Right atrium auricular region (tissue), 2 donors: ENCODE measurements at regions not wholly inside any gene's neighbourhood (a gene's known extent, or its start where the extent isn't known, plus 50 kb on each side); places are given as distances from the start of the nearest gene placed in this dataset.
A peak's percentile ranks its signal among the peaks of the same experiment; 100 is the strongest.

Source experiments
- DNase-seq: peaks from one replicate; pipeline ENCODE4 v3.0.0-alpha.2; 2019; ENCODE audit warnings: low spot score
- H3K27ac ChIP-seq, 2 donors: fragments of 200-600 bp; sonication (generic); 1 replicate in 1 of 2; 2 replicates in 1 of 2; pipeline ENCODE4 v1.5.1; 2016 to 2019
- H3K27me3 ChIP-seq, 2 donors: fragments of 200-600 bp; sonication (generic); one replicate each; pipeline versions ENCODE4 v1.5.1 to v1.6.0; 2017 to 2019
- H3K36me3 ChIP-seq: fragments of 200-600 bp; sonication (generic); one replicate; pipeline ENCODE4 v1.5.1; 2016
- H3K4me1 ChIP-seq, 2 donors: fragments of 200-600 bp; sonication (generic); one replicate each; pipeline versions ENCODE4 v1.5.1 to v1.6.0; 2017 to 2019
- H3K4me3 ChIP-seq, 2 donors: fragments of 200-600 bp; sonication (generic); 1 replicate in 1 of 2; 2 replicates in 1 of 2; pipeline ENCODE4 v1.5.1; 2017 to 2019; ENCODE audit warnings: mild to moderate bottlenecking in 1 of 2, moderate library complexity in 1 of 2
- H3K9me3 ChIP-seq, 2 donors: fragments of 200-600 bp; sonication (generic); one replicate each; pipeline ENCODE4 v1.5.1; 2019
- TF ChIP-seq, protein P1 (sequence below), 2 donors: fragments of 200-600 bp; sonication (generic); IDR thresholded peaks; one replicate each; pipeline ENCODE4 v1.5.1; 2019; ENCODE audit warnings: antibody characterized with exemption in 2 of 2

DNA sequence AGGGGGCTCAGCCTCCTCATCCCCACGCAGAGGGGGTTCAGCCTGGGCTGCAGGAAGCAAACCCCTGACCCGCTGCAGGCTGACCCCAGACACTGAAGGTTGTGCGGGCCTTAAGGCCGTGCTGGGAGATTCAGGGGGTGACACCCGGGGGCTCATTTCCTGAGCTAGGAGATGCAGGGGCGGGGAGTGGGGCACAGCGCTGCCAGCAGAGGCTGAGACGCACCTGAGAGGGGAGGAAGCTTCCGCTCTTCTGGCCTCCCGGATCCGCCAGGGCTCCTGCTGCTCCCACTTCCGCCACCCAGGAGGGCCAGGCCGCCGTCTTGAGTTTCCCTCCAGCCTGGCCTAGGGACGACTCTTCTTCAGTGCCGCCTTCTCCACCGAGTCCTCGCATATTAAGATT lies 173.2 kb upstream of the FOXF1 start:
- no peak for DNase-seq
- Histone ChIP-seq H3K4me3 (no peak overlapping the region), H3K9me3 (no peaks in the 10 kb centered on the region), H3K27me3 (no peaks in the 10 kb centered on the region), H3K4me1 (peaks cover 0 to 5% of the 10 kb centered on the region in 2 donors), H3K27ac (no peak overlapping the region), H3K36me3 (no peaks in the 10 kb centered on the region)
- TF ChIP-seq, protein P1, sequence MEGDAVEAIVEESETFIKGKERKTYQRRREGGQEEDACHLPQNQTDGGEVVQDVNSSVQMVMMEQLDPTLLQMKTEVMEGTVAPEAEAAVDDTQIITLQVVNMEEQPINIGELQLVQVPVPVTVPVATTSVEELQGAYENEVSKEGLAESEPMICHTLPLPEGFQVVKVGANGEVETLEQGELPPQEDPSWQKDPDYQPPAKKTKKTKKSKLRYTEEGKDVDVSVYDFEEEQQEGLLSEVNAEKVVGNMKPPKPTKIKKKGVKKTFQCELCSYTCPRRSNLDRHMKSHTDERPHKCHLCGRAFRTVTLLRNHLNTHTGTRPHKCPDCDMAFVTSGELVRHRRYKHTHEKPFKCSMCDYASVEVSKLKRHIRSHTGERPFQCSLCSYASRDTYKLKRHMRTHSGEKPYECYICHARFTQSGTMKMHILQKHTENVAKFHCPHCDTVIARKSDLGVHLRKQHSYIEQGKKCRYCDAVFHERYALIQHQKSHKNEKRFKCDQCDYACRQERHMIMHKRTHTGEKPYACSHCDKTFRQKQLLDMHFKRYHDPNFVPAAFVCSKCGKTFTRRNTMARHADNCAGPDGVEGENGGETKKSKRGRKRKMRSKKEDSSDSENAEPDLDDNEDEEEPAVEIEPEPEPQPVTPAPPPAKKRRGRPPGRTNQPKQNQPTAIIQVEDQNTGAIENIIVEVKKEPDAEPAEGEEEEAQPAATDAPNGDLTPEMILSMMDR (IDR thresholded peaks at IDR 0.05): no peak

DNA sequence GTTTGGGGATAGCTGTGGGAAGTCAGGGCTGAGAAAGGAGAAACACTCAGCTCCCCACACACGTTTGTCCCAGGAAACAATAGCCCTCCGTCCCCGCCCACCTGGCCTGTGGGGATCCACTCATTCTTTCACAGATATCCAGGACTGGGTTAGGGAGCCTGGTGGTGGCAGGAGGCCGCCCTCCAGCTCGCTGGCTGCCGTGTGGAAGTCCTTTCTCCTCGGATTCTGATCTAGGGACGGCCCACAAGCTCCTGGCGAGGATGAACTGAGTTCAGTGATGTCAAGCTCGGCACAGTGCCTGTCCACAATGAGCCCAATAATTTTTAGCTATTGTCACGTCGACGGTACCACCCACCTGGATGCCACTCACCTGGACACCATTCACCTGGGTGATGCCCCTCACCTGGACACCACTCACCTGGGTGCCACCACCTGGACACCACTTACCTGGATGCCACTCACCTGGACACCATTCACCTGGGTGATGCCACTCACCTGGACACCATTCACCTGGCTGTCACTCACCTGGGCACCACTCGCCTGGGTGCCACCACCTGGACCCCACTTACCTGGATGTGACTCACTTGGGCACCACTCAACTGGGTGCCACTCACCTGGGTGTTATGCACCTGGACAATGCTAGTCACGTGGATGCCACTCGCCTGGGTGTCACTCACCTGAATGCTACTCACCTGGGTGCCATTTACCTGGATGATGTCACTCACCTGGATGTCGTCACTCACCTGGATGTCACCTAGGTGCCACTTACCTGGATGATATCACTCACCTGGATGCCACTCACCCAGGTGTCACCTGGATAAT lies 172.5 kb upstream of the FOXF1 start:
- H3K4me3 ChIP-seq: no peak overlapping the region
- H3K9me3 ChIP-seq: no peaks in the 10 kb centered on the region
- H3K27me3 ChIP-seq: no peaks in the 10 kb centered on the region
- peaks cover 0 to 5% of the 10 kb centered on the region in 2 donors for H3K4me1 ChIP-seq
- no peaks in the 10 kb centered on the region for H3K36me3 ChIP-seq
- H3K27ac ChIP-seq: no peak overlapping the region
- DNase-seq: no peak
- TF ChIP-seq, protein P1 (IDR thresholded peaks at IDR 0.05): no peak

DNA sequence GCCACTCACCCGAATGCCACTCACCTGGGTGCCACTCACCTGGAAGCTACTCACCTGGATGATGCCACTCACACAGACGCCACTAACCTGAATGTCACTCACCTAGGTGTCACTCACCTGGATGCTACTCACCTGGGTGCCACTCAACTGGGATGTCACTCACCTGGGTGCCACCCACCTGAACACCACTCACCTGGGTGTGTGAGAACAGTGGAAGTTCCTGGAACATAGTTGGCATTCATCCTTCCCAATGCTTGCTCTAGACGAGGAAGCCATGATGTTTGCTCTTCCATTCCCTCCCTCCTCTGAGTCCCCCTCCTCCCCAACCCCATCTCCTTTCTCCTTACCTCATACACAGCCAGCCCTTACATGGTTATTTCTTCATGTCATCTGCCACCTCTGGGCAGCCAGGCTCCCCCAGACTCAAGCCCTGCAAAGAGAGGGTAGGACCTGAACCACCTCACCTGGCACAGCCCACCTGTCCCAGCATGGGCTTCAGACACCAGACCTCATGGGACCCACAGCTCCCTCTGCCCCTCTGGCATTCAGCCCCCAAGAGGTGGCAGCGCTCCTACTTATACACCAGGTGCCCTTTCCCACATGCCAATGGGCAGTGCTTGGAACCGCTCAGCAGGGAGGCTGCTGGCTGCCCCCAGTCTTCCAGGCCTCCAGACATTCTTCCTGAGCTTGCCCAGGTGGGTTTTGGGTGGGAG lies 171.8 kb upstream of the FOXF1 start:
- Histone ChIP-seq H3K36me3 (no peaks in the 10 kb centered on the region), H3K27ac (no peak overlapping the region), H3K9me3 (no peaks in the 10 kb centered on the region), H3K4me1 (peaks cover 0 to 11% of the 10 kb centered on the region in 2 donors), H3K27me3 (no peaks in the 10 kb centered on the region), H3K4me3 (no peak overlapping the region)
- TF ChIP-seq, protein P1 (IDR thresholded peaks at IDR 0.05): no peak
- DNase-seq: no peak

DNA sequence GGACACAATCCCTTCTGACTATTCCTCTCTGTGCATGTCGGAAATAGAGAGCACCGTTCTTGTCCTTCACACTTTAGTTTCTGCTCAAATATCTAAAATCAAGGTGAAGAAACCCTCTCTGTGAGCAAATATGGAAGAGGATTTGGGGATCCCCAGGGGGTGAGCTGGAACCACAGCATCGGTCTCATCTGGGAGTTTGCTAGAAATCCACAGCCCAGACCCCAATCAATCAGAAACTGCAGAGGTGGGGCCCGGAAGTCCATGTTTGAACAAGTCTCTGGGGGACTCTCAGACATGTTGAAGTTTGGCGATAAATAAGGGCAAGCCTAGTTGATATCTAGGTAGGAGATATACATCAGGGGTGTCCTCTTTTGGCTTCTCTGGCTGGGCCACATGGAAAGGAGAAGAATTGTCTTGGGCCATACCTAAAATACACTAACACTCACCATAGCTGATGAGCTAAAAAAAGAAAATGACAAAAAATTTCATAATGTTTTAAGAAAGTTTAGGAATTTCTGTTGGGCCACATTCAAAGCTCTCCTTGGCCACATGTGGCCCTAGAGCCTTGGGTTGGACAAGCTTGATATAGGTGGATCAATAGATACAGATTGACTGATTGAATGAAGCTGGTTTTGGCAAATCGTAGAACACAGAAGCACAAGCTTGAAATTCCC lies 168.0 kb upstream of the FOXF1 start:
- Histone ChIP-seq H3K27ac (peak overlapping the region; percentile 41 to 54), H3K27me3 (no peaks in the 10 kb centered on the region), H3K9me3 (no peaks in the 10 kb centered on the region), H3K36me3 (no peaks in the 10 kb centered on the region), H3K4me3 (no peak overlapping the region), H3K4me1 (peaks cover 0 to 20% of the 10 kb centered on the region in 2 donors)
- no peak for DNase-seq
- TF ChIP-seq, protein P1 (IDR thresholded peaks at IDR 0.05): no peak

DNA sequence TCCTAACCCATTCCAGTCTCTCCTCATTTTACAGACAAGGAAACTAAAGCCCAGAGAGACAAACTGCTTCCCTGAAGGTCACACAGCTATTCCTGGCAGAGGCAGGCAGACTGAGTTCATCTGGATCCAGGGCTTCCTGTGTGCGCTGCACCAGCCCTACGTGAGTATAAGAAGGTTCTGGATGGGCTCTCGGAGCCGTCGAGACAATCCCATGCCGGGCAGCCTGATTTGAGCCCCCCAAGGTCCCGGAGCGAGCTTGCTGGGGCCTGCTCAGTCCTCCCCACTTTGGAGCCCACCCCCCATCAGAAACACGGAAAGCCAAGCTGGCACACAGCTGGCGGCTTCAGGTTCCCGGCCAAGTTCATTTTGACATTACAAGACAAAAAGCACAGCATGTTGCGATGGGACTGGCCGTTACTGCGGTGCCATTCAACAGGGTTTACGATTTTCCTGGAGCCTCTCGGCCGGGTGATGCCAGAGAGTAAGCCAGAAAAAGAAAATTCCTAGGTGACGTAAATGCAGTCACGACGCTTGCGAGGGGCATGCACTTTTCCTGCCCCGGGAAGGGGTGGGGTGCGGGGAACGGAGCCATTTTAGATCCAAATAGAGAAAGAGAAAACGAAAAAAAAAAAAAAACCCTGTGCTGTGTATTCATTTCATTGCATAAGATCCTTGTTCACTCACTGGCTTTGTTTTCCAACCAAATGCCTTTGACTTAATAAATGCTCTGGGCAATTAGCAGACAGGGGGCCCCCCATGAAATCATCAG lies 167.1 kb upstream of the FOXF1 start:
- Histone ChIP-seq H3K27me3 (no peaks in the 10 kb centered on the region), H3K4me1 (peaks cover 0 to 20% of the 10 kb centered on the region in 2 donors), H3K36me3 (no peaks in the 10 kb centered on the region), H3K4me3 (peak overlapping the region in 1 of 2 donors; percentile 21), H3K9me3 (no peaks in the 10 kb centered on the region), H3K27ac (peak overlapping the region; percentile 41 to 54)
- TF ChIP-seq, protein P1 (IDR thresholded peaks at IDR 0.05): no peak
- peak; percentile 68 for DNase-seq
